ENCODE measurements at regions not wholly inside any gene's neighbourhood (a gene's known extent, or its start where the extent isn't known, plus 50 kb on each side); places are given as distances from the start of the nearest gene placed in this dataset.

DNA sequence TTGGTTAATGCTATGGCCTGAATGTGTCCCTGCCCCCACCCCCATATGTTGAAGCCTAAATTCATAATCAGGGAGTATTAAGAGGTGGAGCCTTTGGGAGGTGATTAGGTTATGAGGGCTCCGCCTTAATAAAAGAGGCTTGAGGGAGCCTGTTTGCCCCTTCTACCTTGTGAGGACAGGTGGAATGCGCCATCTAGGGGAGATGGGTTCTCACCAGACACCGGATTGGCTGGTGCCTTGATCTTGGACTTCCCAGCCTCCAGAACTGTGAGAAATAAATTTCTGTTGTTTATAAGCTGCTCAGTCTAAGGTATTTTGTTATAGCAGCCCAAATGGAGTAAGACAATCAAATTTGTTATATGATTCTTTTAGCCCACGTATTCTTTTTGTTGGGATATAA, 148.3 kb downstream of the PTCSC3 start:
- H3K9me3 ChIP-seq (ENCODE audit: control insufficient read depth in 1 of 2, insufficient read depth in 1 of 2, low read depth in 1 of 2, low read length in 2 of 2): no peaks in the 10 kb centered on the region
- no peaks in the 10 kb centered on the region for H3K9me2 ChIP-seq (ENCODE audit: insufficient read depth)
- no peak overlapping the region for H3K4me2 ChIP-seq (ENCODE audit: low read length)
- POLR2A ChIA-PET: no interaction called here
- CTCF ChIA-PET: no interaction called here
- RAD21 ChIA-PET (ENCODE audit: low non-redundant PET in 1 of 2, low total read pairs in 2 of 2, uncharacterized antibody in 2 of 2, unreplicated experiment in 2 of 2): no interaction called here
- no peaks in the 10 kb centered on the region for H3K27me3 ChIP-seq (ENCODE audit: insufficient read depth, low read length)
- ATAC-seq (peak; percentile 78), DNase-seq (ENCODE audit: low read depth, low spot score) (no peak)
- TF ChIP-seq, protein P1, sequence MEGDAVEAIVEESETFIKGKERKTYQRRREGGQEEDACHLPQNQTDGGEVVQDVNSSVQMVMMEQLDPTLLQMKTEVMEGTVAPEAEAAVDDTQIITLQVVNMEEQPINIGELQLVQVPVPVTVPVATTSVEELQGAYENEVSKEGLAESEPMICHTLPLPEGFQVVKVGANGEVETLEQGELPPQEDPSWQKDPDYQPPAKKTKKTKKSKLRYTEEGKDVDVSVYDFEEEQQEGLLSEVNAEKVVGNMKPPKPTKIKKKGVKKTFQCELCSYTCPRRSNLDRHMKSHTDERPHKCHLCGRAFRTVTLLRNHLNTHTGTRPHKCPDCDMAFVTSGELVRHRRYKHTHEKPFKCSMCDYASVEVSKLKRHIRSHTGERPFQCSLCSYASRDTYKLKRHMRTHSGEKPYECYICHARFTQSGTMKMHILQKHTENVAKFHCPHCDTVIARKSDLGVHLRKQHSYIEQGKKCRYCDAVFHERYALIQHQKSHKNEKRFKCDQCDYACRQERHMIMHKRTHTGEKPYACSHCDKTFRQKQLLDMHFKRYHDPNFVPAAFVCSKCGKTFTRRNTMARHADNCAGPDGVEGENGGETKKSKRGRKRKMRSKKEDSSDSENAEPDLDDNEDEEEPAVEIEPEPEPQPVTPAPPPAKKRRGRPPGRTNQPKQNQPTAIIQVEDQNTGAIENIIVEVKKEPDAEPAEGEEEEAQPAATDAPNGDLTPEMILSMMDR (IDR thresholded peaks at IDR 0.05 in 2 of 3, conservative IDR thresholded peaks at IDR 0.05 in 1 of 3; ENCODE audit: borderline replicate concordance in 1 of 3, insufficient read depth in 1 of 3, low read depth in 2 of 3, low read length in 2 of 3): peak in 1 of 3 experiments; percentile 29; a peak in 1 of 6 replicates
- no peak for TF ChIP-seq TCF7L2 (IDR thresholded peaks at IDR 0.05; ENCODE audit: borderline replicate concordance, extremely low read depth, insufficient read depth, insufficient read length)
- intact Hi-C loops (cut with micrococcal nuclease): no loop called here
- H3K9ac ChIP-seq (ENCODE audit: low read length): no peak overlapping the region
- no peaks in the 10 kb centered on the region for H4K20me1 ChIP-seq (ENCODE audit: insufficient read depth)
- no peak overlapping the region for H3K4me3 ChIP-seq (replicated peaks in 1 of 2; ENCODE audit: low read depth in 1 of 2, low read length in 2 of 2)
- H2AFZ ChIP-seq (ENCODE audit: low read depth, low read length, poor library complexity, severe bottlenecking): no peak overlapping the region
- no peaks in the 10 kb centered on the region for H3K36me3 ChIP-seq (ENCODE audit: control insufficient read depth in 1 of 2, insufficient read depth in 2 of 2, low read length in 2 of 2)
- H3K4me1 ChIP-seq (ENCODE audit: control insufficient read depth in 1 of 2, insufficient read depth in 2 of 2, low read length in 2 of 2): no peaks in the 10 kb centered on the region
- H3K27ac ChIP-seq (ENCODE audit: low read depth, low read length): no peak overlapping the region
- no peaks in the 10 kb centered on the region for H3K79me2 ChIP-seq (ENCODE audit: insufficient read depth, low read length)
- BruUV-seq (replicated peaks): no TSS peak

DNA sequence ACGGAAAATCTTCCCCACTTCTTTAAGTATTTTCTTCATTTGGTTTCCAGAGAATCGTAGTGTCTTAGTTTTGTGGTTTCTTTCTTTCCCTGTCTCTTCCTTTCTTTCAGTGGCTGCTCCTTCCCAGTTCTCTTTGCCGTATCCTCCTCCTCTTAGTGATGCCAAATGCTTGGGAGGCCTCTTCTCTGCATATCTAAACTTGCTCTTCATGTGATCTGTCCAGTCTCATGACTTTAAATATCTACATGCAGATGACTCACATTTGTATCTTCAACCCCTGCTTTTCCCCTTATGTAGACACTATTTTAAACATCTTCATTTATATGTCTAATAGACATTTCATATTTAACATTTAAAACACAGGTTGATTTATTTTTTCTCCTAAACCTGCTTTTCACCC, 149.2 kb downstream of the PTCSC3 start:
- intact Hi-C loops (cut with micrococcal nuclease): no loop called here
- no peak overlapping the region for H3K4me3 ChIP-seq (replicated peaks in 1 of 2; ENCODE audit: low read depth in 1 of 2, low read length in 2 of 2)
- no peak for ATAC-seq
- ChIA-PET CTCF (no interaction called here), RAD21 (ENCODE audit: low non-redundant PET in 1 of 2, low total read pairs in 2 of 2, uncharacterized antibody in 2 of 2, unreplicated experiment in 2 of 2) (no interaction called here), POLR2A (no interaction called here)
- H2AFZ ChIP-seq (ENCODE audit: low read depth, low read length, poor library complexity, severe bottlenecking): no peak overlapping the region
- no peaks in the 10 kb centered on the region for H3K27me3 ChIP-seq (ENCODE audit: insufficient read depth, low read length)
- H3K4me1 ChIP-seq (ENCODE audit: control insufficient read depth in 1 of 2, insufficient read depth in 2 of 2, low read length in 2 of 2): no peaks in the 10 kb centered on the region
- no peaks in the 10 kb centered on the region for H3K79me2 ChIP-seq (ENCODE audit: insufficient read depth, low read length)
- H3K9me3 ChIP-seq (ENCODE audit: control insufficient read depth in 1 of 2, insufficient read depth in 1 of 2, low read depth in 1 of 2, low read length in 2 of 2): no peaks in the 10 kb centered on the region
- H4K20me1 ChIP-seq (ENCODE audit: insufficient read depth): no peaks in the 10 kb centered on the region
- no peak overlapping the region for H3K27ac ChIP-seq (ENCODE audit: low read depth, low read length)
- BruUV-seq (replicated peaks): no TSS peak
- no peak overlapping the region for H3K4me2 ChIP-seq (ENCODE audit: low read length)
- no peaks in the 10 kb centered on the region for H3K36me3 ChIP-seq (ENCODE audit: control insufficient read depth in 1 of 2, insufficient read depth in 2 of 2, low read length in 2 of 2)
- no peaks in the 10 kb centered on the region for H3K9me2 ChIP-seq (ENCODE audit: insufficient read depth)
- no peak overlapping the region for H3K9ac ChIP-seq (ENCODE audit: low read length)
- DNase-seq (ENCODE audit: low read depth, low spot score): no peak
- TF ChIP-seq CEBPB (IDR thresholded peaks at IDR 0.05; ENCODE audit: low read depth) (no peak), EZH2phosphoT487 (IDR thresholded peaks at IDR 0.05; ENCODE audit: borderline replicate concordance) (no peak), CBX3 (IDR thresholded peaks at IDR 0.05; ENCODE audit: low read depth) (no peak), TCF7L2 (IDR thresholded peaks at IDR 0.05; ENCODE audit: borderline replicate concordance, extremely low read depth, insufficient read depth, insufficient read length) (no peak), SRF (IDR thresholded peaks at IDR 0.05; ENCODE audit: low read depth) (no peak), EZH2 (IDR thresholded peaks at IDR 0.05) (no peak), YY1 (IDR thresholded peaks at IDR 0.05; ENCODE audit: extremely low read depth, insufficient replicate concordance, low read depth, low read length) (no peak), ZNF274 (IDR thresholded peaks at IDR 0.05; ENCODE audit: low read depth, low read length) (no peak)
- TF ChIP-seq, protein P1 (IDR thresholded peaks at IDR 0.05 in 2 of 3, conservative IDR thresholded peaks at IDR 0.05 in 1 of 3; ENCODE audit: borderline replicate concordance in 1 of 3, insufficient read depth in 1 of 3, low read depth in 2 of 3, low read length in 2 of 3): no peak
- TF ChIP-seq, protein P2, sequence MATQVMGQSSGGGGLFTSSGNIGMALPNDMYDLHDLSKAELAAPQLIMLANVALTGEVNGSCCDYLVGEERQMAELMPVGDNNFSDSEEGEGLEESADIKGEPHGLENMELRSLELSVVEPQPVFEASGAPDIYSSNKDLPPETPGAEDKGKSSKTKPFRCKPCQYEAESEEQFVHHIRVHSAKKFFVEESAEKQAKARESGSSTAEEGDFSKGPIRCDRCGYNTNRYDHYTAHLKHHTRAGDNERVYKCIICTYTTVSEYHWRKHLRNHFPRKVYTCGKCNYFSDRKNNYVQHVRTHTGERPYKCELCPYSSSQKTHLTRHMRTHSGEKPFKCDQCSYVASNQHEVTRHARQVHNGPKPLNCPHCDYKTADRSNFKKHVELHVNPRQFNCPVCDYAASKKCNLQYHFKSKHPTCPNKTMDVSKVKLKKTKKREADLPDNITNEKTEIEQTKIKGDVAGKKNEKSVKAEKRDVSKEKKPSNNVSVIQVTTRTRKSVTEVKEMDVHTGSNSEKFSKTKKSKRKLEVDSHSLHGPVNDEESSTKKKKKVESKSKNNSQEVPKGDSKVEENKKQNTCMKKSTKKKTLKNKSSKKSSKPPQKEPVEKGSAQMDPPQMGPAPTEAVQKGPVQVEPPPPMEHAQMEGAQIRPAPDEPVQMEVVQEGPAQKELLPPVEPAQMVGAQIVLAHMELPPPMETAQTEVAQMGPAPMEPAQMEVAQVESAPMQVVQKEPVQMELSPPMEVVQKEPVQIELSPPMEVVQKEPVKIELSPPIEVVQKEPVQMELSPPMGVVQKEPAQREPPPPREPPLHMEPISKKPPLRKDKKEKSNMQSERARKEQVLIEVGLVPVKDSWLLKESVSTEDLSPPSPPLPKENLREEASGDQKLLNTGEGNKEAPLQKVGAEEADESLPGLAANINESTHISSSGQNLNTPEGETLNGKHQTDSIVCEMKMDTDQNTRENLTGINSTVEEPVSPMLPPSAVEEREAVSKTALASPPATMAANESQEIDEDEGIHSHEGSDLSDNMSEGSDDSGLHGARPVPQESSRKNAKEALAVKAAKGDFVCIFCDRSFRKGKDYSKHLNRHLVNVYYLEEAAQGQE (IDR thresholded peaks at IDR 0.05; ENCODE audit: low read depth): no peak
- TF ChIP-seq, protein P3, sequence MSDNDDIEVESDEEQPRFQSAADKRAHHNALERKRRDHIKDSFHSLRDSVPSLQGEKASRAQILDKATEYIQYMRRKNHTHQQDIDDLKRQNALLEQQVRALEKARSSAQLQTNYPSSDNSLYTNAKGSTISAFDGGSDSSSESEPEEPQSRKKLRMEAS (IDR thresholded peaks at IDR 0.05): no peak

Measured in HCT116 (cell line).